Ramos (cell line): ENCODE measurements at regions not wholly inside any gene's neighbourhood (a gene's known extent, or its start where the extent isn't known, plus 50 kb on each side); places are given as distances from the start of the nearest gene placed in this dataset.
"Not testable (repeated sequence)": the region's sequence is repeated elsewhere in the genome, so short reads cannot be mapped to it uniquely, and the experiment has no call there.

Experiments
- in situ Hi-C: fragments of 300-500 bp; cut with MboI; formaldehyde crosslinking; loops from one replicate; pipeline ENCODE4 v1.14.3; 2022; ENCODE audit warnings: low sequenced_read_pairs; ENCODE audit not compliant: unreplicated experiment

GRCh38 chr6:27809067-27809938 lies 102.9 kb downstream of the OR2B2 start:
- in situ Hi-C loops: loop anchor here (5.0 kb wide), 1 partner anchor 662 kb away; a partner anchor contains a TSS

- in situ Hi-C loops: loop anchor here (5.0 kb wide), 1 partner anchor 661 kb away; a partner anchor contains a TSS
Observed at GRCh38 chr6:27808242-27809066, 103.7 kb downstream of the OR2B2 start.

- in situ Hi-C loops: loop anchor here (5.0 kb wide), 1 partner anchor 660 kb away; a partner anchor contains a TSS
Observed at GRCh38 chr6:27807441-27808241, 104.6 kb downstream of the OR2B2 start.

GRCh38 chr6:27806981-27807440 lies 105.2 kb downstream of the OR2B2 start:
- in situ Hi-C loops: loop anchor here (5.0 kb wide), 1 partner anchor 660 kb away; a partner anchor contains a TSS

GRCh38 chr6:27805347-27805746 lies 106.8 kb downstream of the OR2B2 start:
- in situ Hi-C loops: loop anchor here (5.0 kb wide), 1 partner anchor 658 kb away; a partner anchor contains a TSS

- in situ Hi-C loops: loop anchor here (5.0 kb wide), 1 partner anchor 658 kb away; a partner anchor contains a TSS
Observed at GRCh38 chr6:27804851-27805250, 107.3 kb downstream of the OR2B2 start.

GRCh38 chr6:27800731-27801373 lies 111.3 kb downstream of the OR2B2 start:
- in situ Hi-C loops: no loop called here

- in situ Hi-C loops: no loop called here
Observed at GRCh38 chr6:27797960-27798359, 114.2 kb downstream of the OR2B2 start.

- in situ Hi-C loops: not testable (repeated sequence)
Observed at GRCh38 chr6:27796736-27797481, 115.3 kb downstream of the OR2B2 start.

- in situ Hi-C loops: no loop called here
Observed at GRCh38 chr6:27795697-27796494, 116.3 kb downstream of the OR2B2 start.

- in situ Hi-C loops: no loop called here
Observed at GRCh38 chr6:27791182-27791943, 120.8 kb downstream of the OR2B2 start.

GRCh38 chr6:27788376-27788775 lies 123.8 kb downstream of the OR2B2 start:
- in situ Hi-C loops: loop anchor here (10.0 kb wide), 1 partner anchor 474 kb away; the partner anchor contains the start of gene POM121L2

- in situ Hi-C loops: loop anchor here (10.0 kb wide), 1 partner anchor 471 kb away; the partner anchor contains the start of gene POM121L2
Observed at GRCh38 chr6:27786048-27786447, 126.1 kb downstream of the OR2B2 start.

- in situ Hi-C loops: loop anchor here (10.0 kb wide), 1 partner anchor 470 kb away; the partner anchor contains the start of gene POM121L2
Observed at GRCh38 chr6:27785294-27785693, 126.9 kb downstream of the OR2B2 start.

- in situ Hi-C loops: loop anchor here (10.0 kb wide), 1 partner anchor 468 kb away; the partner anchor contains the start of gene POM121L2
Observed at GRCh38 chr6:27782748-27783147, 129.4 kb downstream of the OR2B2 start.

GRCh38 chr6:27778625-27779417 lies 133.4 kb downstream of the OR2B2 start:
- in situ Hi-C loops: no loop called here
